ENCODE measurements at regions not wholly inside any gene's neighbourhood (a gene's known extent, or its start where the extent isn't known, plus 50 kb on each side); places are given as distances from the start of the nearest gene placed in this dataset.

DNA sequence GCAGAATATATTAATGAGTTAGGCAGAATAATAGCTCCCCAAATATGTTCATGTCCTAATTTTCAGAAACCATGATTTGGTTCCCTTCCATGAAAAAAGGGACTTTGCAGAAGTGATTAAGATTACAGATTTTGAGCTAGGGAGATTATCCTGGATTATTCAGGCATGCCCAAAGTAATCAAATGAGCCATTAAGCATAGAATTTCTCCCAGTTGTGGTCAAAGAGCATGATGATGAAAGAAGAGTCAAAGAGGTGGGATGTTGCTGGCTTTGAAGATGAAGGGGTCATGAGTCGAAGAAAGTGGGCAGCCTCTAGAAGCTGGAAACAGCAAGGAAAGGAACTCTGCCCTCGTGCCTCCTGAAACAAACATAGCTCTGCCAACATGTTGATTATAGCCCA, 254.2 kb upstream of the CDIN1 start:
- no peaks in the 10 kb centered on the region for H3K9me3 ChIP-seq (ENCODE audit: control insufficient read depth, insufficient read depth, low read depth, low read length)
- in situ Hi-C loops (cut with HindIII; ENCODE audit: low pct_unique_long_range_greater_than_20kb, low sequenced_read_pairs) (no loop called here), intact Hi-C loops (cut with micrococcal nuclease; ENCODE audit: unreplicated experiment) (no loop called here)
- BruUV-seq (replicated peaks) = no TSS peak
- H3K27me3 ChIP-seq (ENCODE audit: control insufficient read depth, insufficient read depth, low read length) = no peaks in the 10 kb centered on the region
- ChIA-PET CTCF (no interaction called here), POLR2A (no interaction called here)
- no peak for ATAC-seq
- TF ChIP-seq POLR2AphosphoS5 (IDR thresholded peaks at IDR 0.05; ENCODE audit: low read depth, low read length) (no peak), TCF7L2 (IDR thresholded peaks at IDR 0.05; ENCODE audit: low read depth, low read length) (no peak), SIN3A (IDR thresholded peaks at IDR 0.05; ENCODE audit: borderline replicate concordance, insufficient read depth, low read depth, low read length) (no peak)
- TF ChIP-seq, protein P1, sequence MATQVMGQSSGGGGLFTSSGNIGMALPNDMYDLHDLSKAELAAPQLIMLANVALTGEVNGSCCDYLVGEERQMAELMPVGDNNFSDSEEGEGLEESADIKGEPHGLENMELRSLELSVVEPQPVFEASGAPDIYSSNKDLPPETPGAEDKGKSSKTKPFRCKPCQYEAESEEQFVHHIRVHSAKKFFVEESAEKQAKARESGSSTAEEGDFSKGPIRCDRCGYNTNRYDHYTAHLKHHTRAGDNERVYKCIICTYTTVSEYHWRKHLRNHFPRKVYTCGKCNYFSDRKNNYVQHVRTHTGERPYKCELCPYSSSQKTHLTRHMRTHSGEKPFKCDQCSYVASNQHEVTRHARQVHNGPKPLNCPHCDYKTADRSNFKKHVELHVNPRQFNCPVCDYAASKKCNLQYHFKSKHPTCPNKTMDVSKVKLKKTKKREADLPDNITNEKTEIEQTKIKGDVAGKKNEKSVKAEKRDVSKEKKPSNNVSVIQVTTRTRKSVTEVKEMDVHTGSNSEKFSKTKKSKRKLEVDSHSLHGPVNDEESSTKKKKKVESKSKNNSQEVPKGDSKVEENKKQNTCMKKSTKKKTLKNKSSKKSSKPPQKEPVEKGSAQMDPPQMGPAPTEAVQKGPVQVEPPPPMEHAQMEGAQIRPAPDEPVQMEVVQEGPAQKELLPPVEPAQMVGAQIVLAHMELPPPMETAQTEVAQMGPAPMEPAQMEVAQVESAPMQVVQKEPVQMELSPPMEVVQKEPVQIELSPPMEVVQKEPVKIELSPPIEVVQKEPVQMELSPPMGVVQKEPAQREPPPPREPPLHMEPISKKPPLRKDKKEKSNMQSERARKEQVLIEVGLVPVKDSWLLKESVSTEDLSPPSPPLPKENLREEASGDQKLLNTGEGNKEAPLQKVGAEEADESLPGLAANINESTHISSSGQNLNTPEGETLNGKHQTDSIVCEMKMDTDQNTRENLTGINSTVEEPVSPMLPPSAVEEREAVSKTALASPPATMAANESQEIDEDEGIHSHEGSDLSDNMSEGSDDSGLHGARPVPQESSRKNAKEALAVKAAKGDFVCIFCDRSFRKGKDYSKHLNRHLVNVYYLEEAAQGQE (IDR thresholded peaks at IDR 0.05; ENCODE audit: insufficient read depth in 1 of 2, low read depth in 2 of 2, low read length in 1 of 2) = no peak
- TF ChIP-seq, protein P2, sequence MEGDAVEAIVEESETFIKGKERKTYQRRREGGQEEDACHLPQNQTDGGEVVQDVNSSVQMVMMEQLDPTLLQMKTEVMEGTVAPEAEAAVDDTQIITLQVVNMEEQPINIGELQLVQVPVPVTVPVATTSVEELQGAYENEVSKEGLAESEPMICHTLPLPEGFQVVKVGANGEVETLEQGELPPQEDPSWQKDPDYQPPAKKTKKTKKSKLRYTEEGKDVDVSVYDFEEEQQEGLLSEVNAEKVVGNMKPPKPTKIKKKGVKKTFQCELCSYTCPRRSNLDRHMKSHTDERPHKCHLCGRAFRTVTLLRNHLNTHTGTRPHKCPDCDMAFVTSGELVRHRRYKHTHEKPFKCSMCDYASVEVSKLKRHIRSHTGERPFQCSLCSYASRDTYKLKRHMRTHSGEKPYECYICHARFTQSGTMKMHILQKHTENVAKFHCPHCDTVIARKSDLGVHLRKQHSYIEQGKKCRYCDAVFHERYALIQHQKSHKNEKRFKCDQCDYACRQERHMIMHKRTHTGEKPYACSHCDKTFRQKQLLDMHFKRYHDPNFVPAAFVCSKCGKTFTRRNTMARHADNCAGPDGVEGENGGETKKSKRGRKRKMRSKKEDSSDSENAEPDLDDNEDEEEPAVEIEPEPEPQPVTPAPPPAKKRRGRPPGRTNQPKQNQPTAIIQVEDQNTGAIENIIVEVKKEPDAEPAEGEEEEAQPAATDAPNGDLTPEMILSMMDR (IDR thresholded peaks at IDR 0.05) = no peak
- no peaks in the 10 kb centered on the region for H3K36me3 ChIP-seq (ENCODE audit: control insufficient read depth, insufficient read depth, low read length)
- no peak overlapping the region for H3K4me3 ChIP-seq (ENCODE audit: low read depth in 2 of 2, low read length in 2 of 2)
- no peak for DNase-seq (ENCODE audit: low read depth, low spot score)
- H3K27ac ChIP-seq (ENCODE audit: low read length) = no peak overlapping the region
- H3K4me1 ChIP-seq (ENCODE audit: control insufficient read depth, insufficient read depth, low read length) = no peaks in the 10 kb centered on the region

DNA sequence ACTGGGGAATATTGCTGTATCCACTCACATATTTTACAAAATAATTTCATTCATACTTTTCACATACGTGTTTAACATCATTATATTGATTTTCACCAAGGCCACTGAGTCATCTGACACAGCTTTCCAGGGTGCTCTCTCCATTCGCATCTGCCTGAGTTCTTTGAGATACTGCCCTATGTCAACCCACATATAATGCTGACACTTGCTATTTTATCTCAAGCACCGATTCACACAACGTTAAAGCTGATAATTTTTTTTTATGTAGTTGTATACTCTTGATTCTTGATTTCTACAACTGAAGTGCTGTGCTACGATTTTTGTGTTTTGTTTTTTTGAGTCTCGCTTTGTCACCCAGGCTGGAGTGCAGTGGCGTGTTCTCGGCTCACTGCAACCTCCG, 249.8 kb upstream of the CDIN1 start:
- ChIA-PET POLR2A (no interaction called here), CTCF (no interaction called here)
- in situ Hi-C loops (cut with HindIII; ENCODE audit: low pct_unique_long_range_greater_than_20kb, low sequenced_read_pairs) (no loop called here), intact Hi-C loops (cut with micrococcal nuclease; ENCODE audit: unreplicated experiment) (no loop called here)
- no peak for DNase-seq (ENCODE audit: low read depth, low spot score)
- no peaks in the 10 kb centered on the region for H3K9me3 ChIP-seq (ENCODE audit: control insufficient read depth, insufficient read depth, low read depth, low read length)
- no peak overlapping the region for H3K27ac ChIP-seq (ENCODE audit: low read length)
- H3K36me3 ChIP-seq (ENCODE audit: control insufficient read depth, insufficient read depth, low read length) = no peaks in the 10 kb centered on the region
- H3K27me3 ChIP-seq (ENCODE audit: control insufficient read depth, insufficient read depth, low read length) = no peaks in the 10 kb centered on the region
- BruUV-seq (replicated peaks) = no TSS peak
- no peak for ATAC-seq
- H3K4me1 ChIP-seq (ENCODE audit: control insufficient read depth, insufficient read depth, low read length) = no peaks in the 10 kb centered on the region
- TF ChIP-seq, protein P2 (IDR thresholded peaks at IDR 0.05) = no peak
- no peak for TF ChIP-seq TCF7L2 (IDR thresholded peaks at IDR 0.05; ENCODE audit: low read depth, low read length)
- no peak for TF ChIP-seq POLR2AphosphoS5 (IDR thresholded peaks at IDR 0.05; ENCODE audit: low read depth, low read length)
- TF ChIP-seq SIN3A (IDR thresholded peaks at IDR 0.05; ENCODE audit: borderline replicate concordance, insufficient read depth, low read depth, low read length) = no peak
- TF ChIP-seq, protein P1 (IDR thresholded peaks at IDR 0.05; ENCODE audit: insufficient read depth in 1 of 2, low read depth in 2 of 2, low read length in 1 of 2) = no peak
- H3K4me3 ChIP-seq (ENCODE audit: low read depth in 2 of 2, low read length in 2 of 2) = no peak overlapping the region

Measured in Panc1 (cell line).